22Rv1 (cell line): ENCODE measurements at regions not wholly inside any gene's neighbourhood (a gene's known extent, or its start where the extent isn't known, plus 50 kb on each side); places are given as distances from the start of the nearest gene placed in this dataset.

ENCODE experiments used
- H3K27ac ChIP-seq: fragments of 450-650 bp; 2 replicates; pipeline ENCODE4 v1.5.1; 2017
- ZFX ChIP-seq: fragments of 450-650 bp; IDR thresholded peaks from 2 replicates; pipeline ENCODE4 v1.6.1; 2017; ENCODE audit warnings: antibody characterized with exemption, borderline replicate concordance
- TF ChIP-seq, protein P1 (sequence below): fragments of 450-650 bp; IDR thresholded peaks from 2 replicates; pipeline ENCODE4 v1.5.1; 2017; ENCODE audit warnings: mild to moderate bottlenecking

DNA sequence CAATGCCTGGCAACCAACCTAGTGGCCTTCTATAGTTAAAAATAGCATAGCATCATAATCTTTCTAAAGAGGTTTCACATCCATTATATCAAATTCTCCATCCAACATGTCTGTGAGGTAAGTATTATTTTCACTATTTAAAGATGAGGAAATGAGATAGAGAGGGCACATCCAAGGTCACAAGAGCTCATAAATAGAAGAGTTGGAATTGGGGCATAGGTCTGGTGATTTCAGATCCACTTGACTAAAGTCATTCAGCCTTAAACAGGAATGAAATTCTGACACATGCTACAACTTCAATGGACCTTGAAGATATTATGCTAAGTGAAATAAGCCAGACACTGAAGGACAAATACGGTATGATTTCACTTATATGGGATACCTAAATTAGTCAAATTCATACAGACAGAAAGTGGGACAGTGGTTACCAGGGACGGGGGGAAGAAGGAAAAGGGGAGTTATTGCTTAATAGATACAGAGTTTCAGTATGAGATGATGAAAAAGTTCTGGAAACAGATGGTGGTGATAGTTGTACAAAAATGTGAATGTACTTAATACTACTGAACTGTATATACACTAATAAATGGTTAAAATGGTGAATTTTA is 259.6 kb upstream of the NR4A3 start:
- TF ChIP-seq, protein P1, sequence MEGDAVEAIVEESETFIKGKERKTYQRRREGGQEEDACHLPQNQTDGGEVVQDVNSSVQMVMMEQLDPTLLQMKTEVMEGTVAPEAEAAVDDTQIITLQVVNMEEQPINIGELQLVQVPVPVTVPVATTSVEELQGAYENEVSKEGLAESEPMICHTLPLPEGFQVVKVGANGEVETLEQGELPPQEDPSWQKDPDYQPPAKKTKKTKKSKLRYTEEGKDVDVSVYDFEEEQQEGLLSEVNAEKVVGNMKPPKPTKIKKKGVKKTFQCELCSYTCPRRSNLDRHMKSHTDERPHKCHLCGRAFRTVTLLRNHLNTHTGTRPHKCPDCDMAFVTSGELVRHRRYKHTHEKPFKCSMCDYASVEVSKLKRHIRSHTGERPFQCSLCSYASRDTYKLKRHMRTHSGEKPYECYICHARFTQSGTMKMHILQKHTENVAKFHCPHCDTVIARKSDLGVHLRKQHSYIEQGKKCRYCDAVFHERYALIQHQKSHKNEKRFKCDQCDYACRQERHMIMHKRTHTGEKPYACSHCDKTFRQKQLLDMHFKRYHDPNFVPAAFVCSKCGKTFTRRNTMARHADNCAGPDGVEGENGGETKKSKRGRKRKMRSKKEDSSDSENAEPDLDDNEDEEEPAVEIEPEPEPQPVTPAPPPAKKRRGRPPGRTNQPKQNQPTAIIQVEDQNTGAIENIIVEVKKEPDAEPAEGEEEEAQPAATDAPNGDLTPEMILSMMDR: no peak
- no peak overlapping the region for H3K27ac ChIP-seq

DNA sequence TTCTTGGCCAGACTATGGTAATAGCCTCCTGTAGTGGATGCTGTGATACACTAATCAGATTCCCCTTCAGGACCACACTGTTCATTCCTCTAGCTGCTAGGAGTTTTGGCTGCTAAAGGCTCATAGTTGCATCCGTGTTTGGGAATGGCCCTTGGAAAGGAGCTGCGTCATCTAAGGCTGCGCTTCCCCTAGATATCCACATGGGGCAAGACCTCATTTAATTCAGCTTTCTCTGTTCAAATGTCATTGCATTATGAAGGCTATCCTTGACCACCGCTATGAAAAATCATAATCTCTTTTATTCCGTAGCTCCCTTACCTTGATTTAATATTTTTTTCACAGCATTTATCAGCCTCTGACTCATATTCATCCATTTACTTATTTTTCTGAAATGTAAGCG is 258.3 kb upstream of the NR4A3 start:
- TF ChIP-seq ZFX: no peak
- TF ChIP-seq, protein P1: no peak

DNA sequence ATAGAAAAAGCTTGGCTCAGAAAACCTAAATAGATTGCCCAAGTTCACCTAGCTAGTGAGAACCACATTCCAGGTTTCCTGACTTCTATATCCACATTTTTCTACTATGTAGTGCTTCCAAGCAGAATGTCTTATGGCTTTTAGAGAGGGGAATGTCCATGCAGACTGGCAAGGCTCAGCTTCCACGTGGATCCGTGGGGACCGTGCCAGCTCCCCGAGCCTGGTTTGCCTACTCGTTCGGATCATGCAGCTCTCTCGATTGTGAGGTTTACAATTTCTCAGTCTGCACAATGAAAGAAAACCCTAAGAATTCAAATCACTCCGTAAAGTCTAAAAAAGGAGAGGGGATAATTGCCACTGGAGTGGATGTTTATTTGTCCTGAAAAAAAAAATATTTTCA is 256.5 kb upstream of the NR4A3 start:
- no peak overlapping the region for H3K27ac ChIP-seq

More for the DNA sequence above, 258.3 kb upstream of the NR4A3 start:
- H3K27ac ChIP-seq: no peak overlapping the region

DNA sequence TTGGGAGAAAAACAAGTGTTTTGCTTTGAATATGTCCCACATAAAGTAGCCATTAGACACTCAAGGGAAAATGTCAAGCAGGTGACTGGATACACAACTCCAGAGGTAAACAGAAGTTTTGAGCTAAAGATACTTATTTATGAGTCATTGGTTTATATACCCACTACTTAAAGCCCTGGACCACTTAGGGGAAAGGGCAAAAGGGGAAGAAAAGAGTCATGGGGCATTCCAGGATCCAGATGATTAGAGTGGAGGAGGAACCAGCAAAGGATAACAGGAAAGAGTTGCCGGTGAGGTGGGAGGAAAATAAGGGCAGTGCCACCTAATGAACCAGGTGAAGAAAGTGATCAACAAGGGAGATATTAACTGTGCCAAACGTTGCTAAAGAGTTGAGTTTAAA is 254.2 kb upstream of the NR4A3 start:
- H3K27ac ChIP-seq: no peak overlapping the region
- TF ChIP-seq, protein P1: no peak
- TF ChIP-seq ZFX: no peak

More for the DNA sequence above, 256.5 kb upstream of the NR4A3 start:
- no peak for TF ChIP-seq ZFX
- TF ChIP-seq, protein P1: no peak

GRCh38 chr9:99569840-99570239 is 251.8 kb upstream of the NR4A3 start:
- no peak overlapping the region for H3K27ac ChIP-seq
- TF ChIP-seq ZFX: no peak
- TF ChIP-seq, protein P1: no peak

GRCh38 chr9:99572567-99572966 is 249.1 kb upstream of the NR4A3 start:
- no peak overlapping the region for H3K27ac ChIP-seq
- no peak for TF ChIP-seq ZFX
- TF ChIP-seq, protein P1: no peak

- no peak overlapping the region for H3K27ac ChIP-seq
- no peak for TF ChIP-seq ZFX
- TF ChIP-seq, protein P1: no peak
These were observed 248.6 kb upstream of the NR4A3 start for GRCh38 chr9:99573085-99573484.
